DMS53 (cell line): ENCODE measurements at regions not wholly inside any gene's neighbourhood (a gene's known extent, or its start where the extent isn't known, plus 50 kb on each side); places are given as distances from the start of the nearest gene placed in this dataset.
"Not testable (repeated sequence)": the region's sequence is repeated elsewhere in the genome, so short reads cannot be mapped to it uniquely, and the experiment has no call there.

Source experiments
- DNase-seq: peaks from one replicate; lab custom pipeline; 2025; lab: John Stamatoyannopoulos, UW

GRCh38 chr1:65063025-65063424, 85.0 kb upstream of the AK4 start:
- peak; percentile 56 for DNase-seq

DNA sequence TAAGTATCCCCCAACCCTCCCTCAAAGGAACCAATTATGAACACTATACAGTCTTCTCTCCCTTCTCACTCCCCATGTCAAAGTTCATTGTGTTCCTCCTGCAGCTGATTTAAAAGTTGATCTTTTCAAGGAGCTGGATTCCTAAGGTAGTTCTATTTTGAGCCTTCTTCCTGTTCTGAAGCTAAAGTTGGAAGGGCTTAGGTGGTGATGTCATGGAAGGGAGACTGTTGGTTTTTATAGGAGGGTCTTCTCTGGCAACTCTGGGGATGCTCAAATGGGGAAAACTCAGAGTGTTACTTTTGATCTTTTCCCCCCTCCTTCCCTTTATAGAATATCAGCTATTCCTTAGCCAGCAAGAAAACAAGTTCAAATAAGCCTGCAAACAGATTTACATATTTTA, 83.0 kb upstream of the AK4 start:
- no peak for DNase-seq

DNA sequence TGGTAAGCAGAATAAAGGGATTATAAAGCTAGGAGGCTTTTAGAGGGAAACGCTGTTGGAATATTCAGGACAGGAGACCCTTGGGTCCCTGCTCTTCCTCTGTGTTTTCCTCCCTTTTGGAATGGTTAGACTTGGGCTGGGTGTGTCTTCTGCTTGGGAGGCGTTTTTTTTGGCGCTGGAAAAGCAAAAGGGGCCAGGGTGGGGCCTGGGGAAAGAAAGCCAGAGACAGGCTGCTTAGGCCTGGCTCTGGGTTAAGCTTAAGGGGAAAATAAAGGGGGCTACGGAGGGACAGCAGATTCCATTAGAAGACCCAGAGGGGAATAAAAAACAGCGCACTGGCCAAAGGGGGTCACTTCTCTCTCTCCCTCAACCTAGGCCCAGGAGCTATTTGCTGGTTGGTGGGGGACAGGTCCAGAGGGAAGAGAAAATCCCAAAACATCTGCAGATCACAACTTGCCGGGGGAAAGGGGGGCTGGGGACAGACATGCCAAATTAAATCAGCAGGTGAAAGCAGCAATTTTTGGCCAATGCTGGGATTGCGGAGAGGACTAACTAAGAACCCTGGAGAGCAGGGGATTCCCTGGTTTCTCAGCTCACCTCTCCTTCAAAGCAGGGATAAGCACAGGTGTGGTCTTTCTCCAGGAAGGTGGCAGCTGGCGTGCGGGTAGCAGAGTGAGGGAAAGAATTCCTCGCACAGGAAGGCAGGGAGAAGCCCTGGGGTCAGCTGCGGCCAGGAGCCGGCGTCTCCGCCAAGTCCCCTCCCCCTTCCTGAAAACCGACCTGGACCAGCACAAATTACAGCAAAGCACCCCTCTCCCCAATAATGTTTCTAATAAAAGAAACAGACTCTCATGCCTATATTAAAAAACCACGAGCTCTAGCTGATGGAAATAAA, 82.2 kb upstream of the AK4 start:
- DNase-seq, result peak; percentile 73

GRCh38 chr1:65066419-65066765, 81.6 kb upstream of the AK4 start:
- DNase-seq, result no peak

DNA sequence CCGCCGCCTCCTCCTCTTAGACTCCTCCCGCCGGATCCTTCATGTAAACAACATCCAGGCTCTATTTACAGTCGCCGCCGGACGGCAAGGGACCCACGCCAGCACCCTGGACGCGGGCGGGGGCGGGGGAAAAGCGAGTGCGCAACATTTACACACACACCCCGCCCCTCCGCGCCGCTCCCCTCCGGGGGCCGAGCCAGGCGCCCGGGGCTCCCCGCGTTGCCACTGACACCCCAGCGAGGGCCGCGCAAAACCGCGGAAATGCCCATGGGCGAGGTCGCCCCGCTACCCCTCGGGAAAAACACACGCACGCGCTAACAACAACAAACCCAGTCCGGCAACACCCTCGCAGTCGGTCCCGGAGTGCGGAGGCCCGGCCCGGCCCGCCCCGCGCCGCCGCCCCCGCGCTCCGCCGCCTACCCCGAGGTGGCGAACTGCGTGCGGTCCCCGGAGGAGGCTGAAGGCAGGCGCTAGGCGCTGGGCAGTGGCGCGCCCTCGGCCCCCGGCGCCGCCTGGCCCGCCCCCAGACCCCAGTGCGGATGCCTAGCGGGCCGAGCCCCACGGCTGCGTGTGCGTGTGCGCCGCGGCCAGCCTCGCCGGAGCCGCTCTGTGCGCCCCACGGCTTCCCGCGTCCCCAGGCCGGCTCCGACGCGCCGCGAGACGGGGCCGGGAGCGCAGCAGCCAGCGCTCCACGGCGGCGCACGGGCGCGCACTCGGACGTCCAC, 81.1 kb upstream of the AK4 start:
- DNase-seq, result peak; percentile 92

- DNase-seq, result peak; percentile 97
Measured at GRCh38 chr1:65067491-65068201, 80.4 kb upstream of the AK4 start.

DNA sequence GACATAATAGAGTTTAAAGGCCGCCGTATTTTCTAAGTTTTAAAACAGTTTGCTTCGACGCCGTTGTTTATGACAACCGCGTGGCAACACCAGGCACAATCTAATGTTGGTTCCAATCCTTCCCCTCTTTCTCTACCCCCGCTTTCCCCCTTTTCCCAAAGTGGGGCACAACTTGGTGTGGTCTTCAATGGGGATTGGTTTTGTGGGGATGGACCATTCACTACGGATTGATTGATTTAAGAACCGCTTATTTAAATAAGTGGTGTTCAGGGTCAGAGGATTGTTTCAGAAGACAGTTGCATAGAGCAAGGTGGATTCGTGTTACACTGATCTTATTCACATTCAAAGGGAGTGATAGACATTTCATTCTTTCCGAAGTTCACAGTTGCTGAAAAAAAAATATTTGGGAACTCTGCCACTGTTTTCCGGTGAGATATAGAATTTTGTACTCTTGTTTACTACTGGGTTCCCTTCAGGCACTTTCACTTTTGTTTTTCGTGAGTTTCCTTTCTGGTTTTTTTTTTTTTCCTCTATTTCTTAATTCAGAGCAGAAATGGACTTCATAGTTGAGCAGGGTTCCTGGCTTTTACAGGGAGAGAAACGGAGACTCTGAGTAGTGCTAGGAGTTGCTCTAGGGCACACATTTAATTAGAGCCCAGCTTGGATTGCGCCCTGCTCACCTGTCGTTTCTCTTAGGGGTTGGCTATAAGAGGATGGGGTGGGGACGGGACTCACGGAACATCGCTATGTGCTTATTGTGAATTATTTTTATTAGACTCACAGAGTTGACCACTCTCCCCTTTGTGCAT, 79.6 kb upstream of the AK4 start:
- peak; percentile 69 for DNase-seq

DNA sequence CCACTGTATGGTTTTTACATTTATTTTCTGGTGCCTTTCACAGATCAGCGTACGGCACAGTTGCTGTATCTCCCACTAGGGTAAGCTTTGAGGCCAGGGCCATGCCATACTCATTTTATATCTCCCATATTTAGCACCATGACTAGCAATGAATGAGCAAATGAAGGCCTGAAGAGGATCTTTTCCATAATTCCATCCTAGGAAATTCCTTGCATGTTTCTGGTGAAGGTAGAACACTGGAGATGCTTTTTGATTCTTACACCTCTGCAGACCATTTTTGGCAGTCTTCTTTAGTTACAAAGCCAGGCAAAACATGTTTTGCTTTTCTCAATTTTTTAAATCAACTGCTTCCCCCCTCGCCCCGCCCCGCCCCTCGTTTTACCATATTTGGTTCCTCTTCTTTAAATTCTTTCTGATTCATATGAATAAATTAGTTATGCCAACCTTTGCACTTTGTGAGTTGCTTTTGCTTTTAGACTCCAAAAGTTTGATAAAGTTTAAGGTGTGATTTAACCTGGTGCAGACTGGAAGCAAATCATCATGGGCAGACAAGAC, 78.9 kb upstream of the AK4 start:
- no peak for DNase-seq

GRCh38 chr1:65072845-65073244, 75.2 kb upstream of the AK4 start:
- DNase-seq, result no peak

DNA sequence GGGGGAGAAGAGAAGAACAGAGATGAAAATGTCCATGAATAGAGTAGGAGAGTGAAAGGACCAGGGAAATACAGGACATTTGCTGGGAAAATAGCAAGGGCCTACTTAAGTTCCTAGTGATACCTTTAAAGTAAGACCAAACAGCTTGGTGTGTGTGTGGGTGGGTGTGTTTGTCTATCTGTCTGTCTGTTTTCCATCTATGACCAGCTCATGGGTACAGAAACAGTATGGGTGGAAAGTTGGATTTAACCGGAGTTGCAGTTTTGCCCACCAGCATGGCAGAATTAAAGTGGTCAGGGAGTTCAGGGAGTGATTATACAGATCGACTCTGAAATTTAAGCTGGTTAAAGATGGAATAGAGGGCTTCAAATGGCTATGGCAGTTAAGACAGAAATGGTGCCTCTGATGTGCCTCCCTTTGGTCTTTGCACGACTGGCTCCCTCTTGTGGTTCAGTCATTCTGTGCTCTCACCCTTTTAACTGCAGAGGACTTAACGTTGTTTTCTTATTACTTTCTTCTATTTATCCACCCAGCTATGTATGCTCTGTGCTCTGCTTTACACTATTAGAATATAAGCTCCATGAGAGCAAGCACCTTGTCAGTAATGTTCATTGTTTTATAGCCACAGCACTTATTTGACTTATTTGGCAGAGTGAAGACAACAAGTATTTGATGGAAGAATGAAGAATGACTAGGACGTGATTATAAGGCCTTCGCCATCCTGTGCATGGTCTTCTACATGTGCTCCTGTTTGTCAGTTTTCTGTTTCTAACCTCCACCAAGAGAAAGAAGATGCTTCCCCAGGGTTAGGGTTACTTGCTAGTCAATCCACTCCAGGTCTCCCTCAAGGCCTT, 72.7 kb upstream of the AK4 start:
- peak; percentile 88 for DNase-seq

DNA sequence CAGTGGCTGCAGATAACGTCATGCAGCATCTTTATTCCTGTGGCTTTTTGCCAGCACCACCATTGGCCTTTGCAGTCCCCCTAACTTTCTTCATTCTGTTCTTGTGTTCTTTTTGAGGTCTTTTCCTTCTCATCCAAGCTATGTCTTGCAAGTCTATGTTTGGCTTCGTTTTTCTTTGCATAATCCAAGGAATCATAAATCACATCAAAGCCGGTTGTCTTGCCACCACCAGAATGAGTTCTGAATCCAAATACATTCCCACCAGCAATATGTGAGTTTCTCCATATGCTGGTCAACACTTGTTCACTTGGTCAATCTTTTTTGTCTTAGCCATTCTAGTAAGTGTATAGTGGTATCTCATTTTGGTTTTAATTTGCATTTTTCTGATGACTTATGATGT, 70.6 kb upstream of the AK4 start:
- no peak for DNase-seq

DNA sequence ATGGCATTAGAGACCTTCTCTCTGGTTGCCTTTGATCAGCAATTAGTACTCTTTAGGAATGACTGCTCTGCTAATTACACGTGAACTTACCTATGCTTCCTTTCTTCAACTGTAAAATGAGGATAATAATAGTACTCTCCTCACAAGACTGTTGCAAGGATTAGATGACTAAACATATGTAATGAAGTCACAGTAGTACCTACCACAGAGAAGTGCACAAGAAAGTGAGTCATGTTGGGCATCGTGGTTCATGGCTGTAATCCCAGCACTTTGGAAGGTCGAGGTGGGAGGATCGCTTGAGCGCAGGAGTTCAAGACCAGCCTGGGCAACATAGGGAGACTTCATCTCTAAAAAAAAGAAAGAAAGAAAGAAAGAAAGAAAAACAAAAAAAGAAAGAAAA, 68.1 kb upstream of the AK4 start:
- DNase-seq, result no peak

- DNase-seq, result no peak
Measured at GRCh38 chr1:65082346-65083040, 65.5 kb upstream of the AK4 start.

GRCh38 chr1:65083263-65083896, 64.6 kb upstream of the AK4 start:
- DNase-seq, result no peak

GRCh38 chr1:65084066-65084465, 63.9 kb upstream of the AK4 start:
- DNase-seq, result no peak

DNA sequence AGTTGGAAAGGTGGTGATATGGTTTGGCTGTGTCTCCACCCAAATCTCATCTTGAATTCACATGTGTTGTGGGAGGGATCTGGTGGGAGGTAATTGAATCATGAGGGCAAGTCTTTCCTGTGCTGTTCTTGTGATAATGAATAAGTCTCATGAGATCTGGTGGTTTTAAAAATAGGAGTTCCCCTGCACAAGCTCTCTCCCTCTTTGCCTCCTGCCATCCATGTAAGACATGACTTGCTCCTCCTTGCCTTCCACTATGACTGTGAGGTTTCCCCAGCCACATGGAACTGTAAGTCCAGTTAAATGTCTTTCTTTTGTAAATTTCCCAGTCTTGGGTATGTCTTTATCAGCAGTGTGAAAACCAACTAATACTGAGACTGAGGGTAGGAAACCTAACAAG, 60.5 kb upstream of the AK4 start:
- not testable (repeated sequence) for DNase-seq

DNA sequence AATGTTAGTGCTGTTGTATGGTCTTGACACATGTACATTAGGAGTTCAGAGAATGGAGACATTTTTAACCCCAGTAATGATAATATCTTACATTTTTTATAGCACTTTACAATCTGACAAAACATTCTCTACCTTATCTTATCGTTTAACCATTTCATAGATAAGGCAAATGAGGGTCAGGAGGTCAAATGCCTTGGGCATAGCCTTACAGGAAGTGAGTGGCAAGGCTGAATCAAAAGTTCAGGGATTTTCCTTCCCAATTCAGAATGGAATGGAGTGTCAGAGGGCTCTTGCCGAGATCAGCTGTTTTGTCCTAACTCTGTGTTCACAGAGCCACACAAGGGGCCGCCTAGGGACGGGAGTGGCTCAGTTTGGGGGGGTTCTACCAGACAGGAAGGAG, 57.6 kb upstream of the AK4 start:
- DNase-seq, result no peak

GRCh38 chr1:65092691-65093090, 55.3 kb upstream of the AK4 start:
- DNase-seq, result no peak

- DNase-seq, result no peak
Measured at GRCh38 chr1:65097076-65097475, 50.9 kb upstream of the AK4 start.
